HepG2 (cell line): ENCODE measurements at regions not wholly inside any gene's neighbourhood (a gene's known extent, or its start where the extent isn't known, plus 50 kb on each side); places are given as distances from the start of the nearest gene placed in this dataset.

Experiments
- ATAC-seq: fragments of 200-7000 bp; cut with Tn5 transposase; 3 replicates; pipeline ENCODE4 v1.9.1; 2020; ENCODE audit warnings: mild to moderate bottlenecking, moderate library complexity
- BruUV-seq: library from RNA; stranded (reverse); fragments of 400-500 nt; replicated peaks from 2 replicates; lab custom pipeline; 2021; lab: Mats Ljungman, UMichigan
- CTCF ChIA-PET: fragments of 300-600 bp; formaldehyde crosslinking; extraction: SDS; loops from one replicate; lab custom pipeline; 2021; ENCODE audit warnings: low total read pairs, inconsistent platforms, low intra/inter-chr PET ratio; lab: Yijun Ruan, JAX
- POLR2A ChIA-PET: fragments of 350-600 bp; sonication (Branson Sonifier 250); formaldehyde crosslinking; loops from one replicate; lab custom pipeline; 2020; ENCODE audit warnings: antibody characterized with exemption, inconsistent platforms; lab: Yijun Ruan, JAX
- DNase-seq: peaks from one replicate; pipeline ENCODE4 v3.0.0-alpha.2; 2015; ENCODE audit warnings: low spot score
- FAIRE-seq: peaks from 3 replicates; lab custom pipeline; 2011; peaks lifted over from hg19 to GRCh38; lab: Jason Lieb, UNC
- H2AFZ ChIP-seq: one replicate; pipeline ENCODE4 v1.6.1; 2011; ENCODE audit warnings: low read length, inconsistent platforms
- H3K27ac ChIP-seq: fragments of 300-600 bp; 3 replicates; pipeline ENCODE4 v1.8.0; 2011; ENCODE audit warnings: mixed run types, mild to moderate bottlenecking, mixed read lengths, low read length, inconsistent platforms; ENCODE audit not compliant: insufficient read depth; ENCODE audit errors: extremely low read length
- H3K27me3 ChIP-seq, 2 experiments: fragments of 200-600 bp in 1 of 2; 2 replicates in 1 of 2; 3 replicates in 1 of 2; pipeline versions ENCODE4 v1.6.0 to v1.8.0; 2011; ENCODE audit warnings: low read length in 2 of 2, mild to moderate bottlenecking in 2 of 2, moderate library complexity in 2 of 2, inconsistent platforms in 1 of 2; ENCODE audit not compliant: insufficient read depth in 2 of 2, control insufficient read depth in 1 of 2
- H3K36me3 ChIP-seq, 2 experiments: fragments of 200-600 bp in 1 of 2; replicated peaks in 1 of 2; 2 replicates in 1 of 2; 3 replicates in 1 of 2; pipeline versions ENCODE4 v1.5.1 to v1.8.0; 2011; ENCODE audit warnings: low read length in 2 of 2, inconsistent platforms in 1 of 2; ENCODE audit not compliant: insufficient read depth in 2 of 2, control insufficient read depth in 1 of 2
- H3K4me1 ChIP-seq: 2 replicates; pipeline ENCODE4 v1.5.1; 2012; ENCODE audit warnings: low read length, inconsistent platforms; ENCODE audit not compliant: insufficient read depth
- H3K4me2 ChIP-seq: 2 replicates; pipeline ENCODE4 v1.6.0; 2011; ENCODE audit warnings: low read depth, low read length, inconsistent platforms
- H3K4me3 ChIP-seq, 3 experiments: fragments of 200-600 bp in 1 of 3; sonication (generic), shearing (Covaris generic) in 1 of 3; replicated peaks in 1 of 3; 2 replicates each; pipeline ENCODE4 v1.5.1; 2011 to 2016; ENCODE audit warnings: low read length in 3 of 3, inconsistent platforms in 2 of 3, low read depth in 2 of 3, mild to moderate bottlenecking in 2 of 3, control low read depth in 1 of 3, mixed read lengths in 1 of 3; ENCODE audit not compliant: insufficient read depth in 1 of 3
- H3K79me2 ChIP-seq: one replicate; pipeline ENCODE4 v1.6.1; 2011; ENCODE audit warnings: low read length, inconsistent platforms; ENCODE audit not compliant: insufficient read depth
- H3K9ac ChIP-seq: 2 replicates; pipeline ENCODE4 v1.6.0; 2011; ENCODE audit warnings: mild to moderate bottlenecking, low read depth, low read length, inconsistent platforms; ENCODE audit not compliant: insufficient read depth
- H3K9me3 ChIP-seq: 2 replicates; pipeline ENCODE4 v1.5.1; 2012; ENCODE audit warnings: mild to moderate bottlenecking, low read length
- H4K20me1 ChIP-seq: 2 replicates; pipeline ENCODE4 v1.6.0; 2011; ENCODE audit warnings: inconsistent platforms, mild to moderate bottlenecking, low read length, moderate library complexity; ENCODE audit not compliant: insufficient read depth
- HNRNPK ChIP-seq: fragments of 200-400 bp; formaldehyde crosslinking; IDR thresholded peaks from 2 replicates; pipeline ENCODE4 v1.6.1; 2018; ENCODE audit warnings: low read length, low read depth, moderate library complexity, mild to moderate bottlenecking; ENCODE audit not compliant: poor library complexity, severe bottlenecking
- KAT2B ChIP-seq: fragments of 150-350 bp; IDR thresholded peaks from 2 replicates; pipeline ENCODE4 v1.6.1; 2014; ENCODE audit warnings: low read depth, low read length, borderline replicate concordance
- ZBTB3 ChIP-seq: sonication (generic); formaldehyde crosslinking; IDR thresholded peaks from 2 replicates; pipeline ENCODE4 v1.4.0; 2020; ENCODE audit warnings: low read depth, mild to moderate bottlenecking, moderate library complexity, missing genetic modification reagents, borderline replicate concordance
- ZNF589 ChIP-seq: sonication (generic); formaldehyde crosslinking; conservative IDR thresholded peaks from 2 replicates; pipeline ENCODE4 v1.8.0; 2022; ENCODE audit warnings: mild to moderate bottlenecking, moderate library complexity, missing genetic modification reagents
- WGBS: methylation state at CpG from one replicate; pipeline ENCODE4 v1.1.6; 2017; ENCODE audit warnings: low lambda C conversion rate; 5-methylcytosine and 5-hydroxymethylcytosine counted together
- in situ Hi-C: cut with HindIII; loops from 2 replicates; pipeline ENCODE4 v1.10.0; 2017; ENCODE audit warnings: low pct_unique_long_range_greater_than_20kb; ENCODE audit not compliant: extremely low pct_ligation_motif_present
- intact Hi-C: fragments of 100-400 bp; cut with micrococcal nuclease; formaldehyde crosslinking; loops from one replicate; pipeline ENCODE4 v1.10.0; 2022; ENCODE audit not compliant: unreplicated experiment
- TF ChIP-seq, protein P1 (sequence below): sonication (generic); formaldehyde crosslinking; IDR thresholded peaks from 2 replicates; pipeline ENCODE4 v1.8.1; 2023; ENCODE audit warnings: mild to moderate bottlenecking, missing genetic modification reagents
- TF ChIP-seq, protein P2 (sequence below): sonication (generic); formaldehyde crosslinking; IDR thresholded peaks from 2 replicates; pipeline ENCODE4 v1.4.0; 2020; ENCODE audit warnings: missing genetic modification reagents
- TF ChIP-seq, protein P3 (sequence below), 2 experiments: fragments of 450-650 bp in 1 of 2; sonication (generic) in 1 of 2; formaldehyde crosslinking; IDR thresholded peaks; 2 replicates each; pipeline versions ENCODE4 v1.5.0 to v1.8.0; 2020 to 2022; ENCODE audit warnings: mild to moderate bottlenecking in 1 of 2, missing genetic modification reagents in 1 of 2

DNA sequence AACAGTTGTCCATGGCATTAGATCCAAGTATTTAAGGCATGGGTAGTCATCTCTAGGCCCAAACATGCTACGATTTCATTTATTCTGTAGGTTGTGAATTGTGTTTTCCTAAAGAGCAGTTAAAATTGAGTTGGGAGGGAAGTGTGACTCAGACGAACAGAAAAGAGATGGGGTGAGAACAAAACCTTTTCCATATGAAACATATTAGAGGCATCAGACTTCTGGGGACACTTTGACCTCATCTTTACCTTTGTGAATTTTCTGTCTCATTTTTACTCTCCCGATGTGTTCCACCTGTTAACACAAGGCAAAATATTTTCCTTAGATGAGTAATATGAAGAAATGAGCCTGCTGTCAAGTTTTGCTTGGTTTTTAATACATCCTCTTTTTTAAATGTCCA is 181.3 kb downstream of the ESM1 start:
- H3K4me3 ChIP-seq = no peak overlapping the region
- H2AFZ ChIP-seq = no peak overlapping the region
- TF ChIP-seq KAT2B (no peak), ZNF589 (CRISPR knock-in tag) (no peak), HNRNPK (no peak), ZBTB3 (no peak)
- TF ChIP-seq, protein P1, sequence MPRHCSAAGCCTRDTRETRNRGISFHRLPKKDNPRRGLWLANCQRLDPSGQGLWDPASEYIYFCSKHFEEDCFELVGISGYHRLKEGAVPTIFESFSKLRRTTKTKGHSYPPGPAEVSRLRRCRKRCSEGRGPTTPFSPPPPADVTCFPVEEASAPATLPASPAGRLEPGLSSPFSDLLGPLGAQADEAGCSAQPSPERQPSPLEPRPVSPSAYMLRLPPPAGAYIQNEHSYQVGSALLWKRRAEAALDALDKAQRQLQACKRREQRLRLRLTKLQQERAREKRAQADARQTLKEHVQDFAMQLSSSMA (CRISPR knock-in tag) = no peak
- TF ChIP-seq, protein P2, sequence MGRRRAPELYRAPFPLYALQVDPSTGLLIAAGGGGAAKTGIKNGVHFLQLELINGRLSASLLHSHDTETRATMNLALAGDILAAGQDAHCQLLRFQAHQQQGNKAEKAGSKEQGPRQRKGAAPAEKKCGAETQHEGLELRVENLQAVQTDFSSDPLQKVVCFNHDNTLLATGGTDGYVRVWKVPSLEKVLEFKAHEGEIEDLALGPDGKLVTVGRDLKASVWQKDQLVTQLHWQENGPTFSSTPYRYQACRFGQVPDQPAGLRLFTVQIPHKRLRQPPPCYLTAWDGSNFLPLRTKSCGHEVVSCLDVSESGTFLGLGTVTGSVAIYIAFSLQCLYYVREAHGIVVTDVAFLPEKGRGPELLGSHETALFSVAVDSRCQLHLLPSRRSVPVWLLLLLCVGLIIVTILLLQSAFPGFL (CRISPR knock-in tag) = no peak
- TF ChIP-seq, protein P3, sequence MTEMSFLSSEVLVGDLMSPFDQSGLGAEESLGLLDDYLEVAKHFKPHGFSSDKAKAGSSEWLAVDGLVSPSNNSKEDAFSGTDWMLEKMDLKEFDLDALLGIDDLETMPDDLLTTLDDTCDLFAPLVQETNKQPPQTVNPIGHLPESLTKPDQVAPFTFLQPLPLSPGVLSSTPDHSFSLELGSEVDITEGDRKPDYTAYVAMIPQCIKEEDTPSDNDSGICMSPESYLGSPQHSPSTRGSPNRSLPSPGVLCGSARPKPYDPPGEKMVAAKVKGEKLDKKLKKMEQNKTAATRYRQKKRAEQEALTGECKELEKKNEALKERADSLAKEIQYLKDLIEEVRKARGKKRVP (CRISPR knock-in tag; IDR thresholded peaks at IDR 0.05) = no peak
- no TSS peak for BruUV-seq
- no peak for DNase-seq
- H3K27ac ChIP-seq = no peak overlapping the region
- no peak for ATAC-seq
- CTCF ChIA-PET = no interaction called here
- no peaks in the 10 kb centered on the region for H4K20me1 ChIP-seq
- no peak overlapping the region for H3K9ac ChIP-seq
- POLR2A ChIA-PET = no interaction called here
- no peaks in the 10 kb centered on the region for H3K79me2 ChIP-seq
- FAIRE-seq = no peak
- H3K9me3 ChIP-seq = no peaks in the 10 kb centered on the region
- H3K27me3 ChIP-seq = no peaks in the 10 kb centered on the region
- intact Hi-C loops (no loop called here), in situ Hi-C loops (no loop called here)
- WGBS = 0% methylated on average over 3 of the region's 3 CpGs
- H3K36me3 ChIP-seq = no peaks in the 10 kb centered on the region
- H3K4me2 ChIP-seq = no peak overlapping the region
- no peaks in the 10 kb centered on the region for H3K4me1 ChIP-seq
